Inferior parietal cortex (tissue), 1 donor: ENCODE measurements at regions not wholly inside any gene's neighbourhood (a gene's known extent, or its start where the extent isn't known, plus 50 kb on each side); places are given as distances from the start of the nearest gene placed in this dataset.
"Not testable (repeated sequence)": the region's sequence is repeated elsewhere in the genome, so short reads cannot be mapped to it uniquely, and the experiment has no call there.

Experiments
- DNase-seq: peaks from one replicate; pipeline ENCODE4 v3.0.0-alpha.2; 2016; ENCODE audit errors: extremely low spot score

- no peak for DNase-seq
These were observed 413.1 kb upstream of the AUTS2 start for GRCh38 chr7:69185170-69185569.

- no peak for DNase-seq
These were observed 411.3 kb upstream of the AUTS2 start for GRCh38 chr7:69186974-69187373.

GRCh38 chr7:69187824-69188333 is 410.4 kb upstream of the AUTS2 start:
- DNase-seq = no peak

- DNase-seq = no peak
These were observed 408.9 kb upstream of the AUTS2 start for GRCh38 chr7:69189406-69189805.

- no peak for DNase-seq
These were observed 408.2 kb upstream of the AUTS2 start for GRCh38 chr7:69190025-69190424.

GRCh38 chr7:69190763-69191162 is 407.5 kb upstream of the AUTS2 start:
- DNase-seq = no peak

GRCh38 chr7:69192134-69192533 is 406.1 kb upstream of the AUTS2 start:
- DNase-seq = no peak

- DNase-seq = no peak
These were observed 405.2 kb upstream of the AUTS2 start for GRCh38 chr7:69193061-69193460.

- no peak for DNase-seq
These were observed 401.7 kb upstream of the AUTS2 start for GRCh38 chr7:69196593-69196992.

GRCh38 chr7:69198250-69198649 is 400.0 kb upstream of the AUTS2 start:
- no peak for DNase-seq

- no peak for DNase-seq
These were observed 399.2 kb upstream of the AUTS2 start for GRCh38 chr7:69199041-69199440.

GRCh38 chr7:69199661-69200060 is 398.6 kb upstream of the AUTS2 start:
- no peak for DNase-seq

GRCh38 chr7:69203871-69204270 is 394.4 kb upstream of the AUTS2 start:
- DNase-seq = no peak

- no peak for DNase-seq
These were observed 393.3 kb upstream of the AUTS2 start for GRCh38 chr7:69204943-69205342.

GRCh38 chr7:69205581-69205980 is 392.7 kb upstream of the AUTS2 start:
- no peak for DNase-seq

GRCh38 chr7:69208276-69208675 is 390.0 kb upstream of the AUTS2 start:
- no peak for DNase-seq

- DNase-seq = no peak
These were observed 389.4 kb upstream of the AUTS2 start for GRCh38 chr7:69208848-69209247.

- no peak for DNase-seq
These were observed 386.9 kb upstream of the AUTS2 start for GRCh38 chr7:69211336-69211735.

- DNase-seq = no peak
These were observed 386.5 kb upstream of the AUTS2 start for GRCh38 chr7:69211739-69212138.

- no peak for DNase-seq
These were observed 384.4 kb upstream of the AUTS2 start for GRCh38 chr7:69213878-69214277.

- DNase-seq = not testable (repeated sequence)
These were observed 382.8 kb upstream of the AUTS2 start for GRCh38 chr7:69215516-69215915.

- peak; percentile 7 for DNase-seq
These were observed 380.5 kb upstream of the AUTS2 start for GRCh38 chr7:69217516-69218350.

GRCh38 chr7:69218576-69218975 is 379.7 kb upstream of the AUTS2 start:
- DNase-seq = no peak

GRCh38 chr7:69219381-69219780 is 378.9 kb upstream of the AUTS2 start:
- DNase-seq = no peak
